ENCODE measurements at regions not wholly inside any gene's neighbourhood (a gene's known extent, or its start where the extent isn't known, plus 50 kb on each side); places are given as distances from the start of the nearest gene placed in this dataset.
A peak's percentile ranks its signal among the peaks of the same experiment; 100 is the strongest.

DNA sequence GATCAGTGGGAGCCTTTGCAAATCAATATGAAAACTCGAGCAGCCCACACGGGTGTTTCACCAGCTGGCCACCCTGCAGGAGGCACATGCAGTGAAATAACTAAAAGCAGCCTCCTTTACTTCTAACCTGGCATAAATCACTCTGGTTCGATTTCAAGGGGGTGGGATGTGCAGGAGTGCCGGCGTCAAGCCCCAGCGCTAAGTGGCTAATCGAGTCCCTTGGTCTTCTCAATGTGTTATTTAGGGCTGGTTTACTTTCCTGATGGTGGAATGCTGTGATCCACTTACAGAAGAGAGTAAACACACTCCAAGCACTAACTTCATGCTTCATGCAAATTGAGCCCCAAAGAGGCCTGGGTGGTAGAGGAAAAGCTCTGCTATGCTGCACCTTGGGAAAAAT, 109.4 kb downstream of the TMEM174 start:
- intact Hi-C loops (cut with DNase I; ENCODE audit: low total_unique reads) = no loop called here
- no peak for DNase-seq (ENCODE audit: low spot score in 2 of 2)
- TF ChIP-seq, protein P1, sequence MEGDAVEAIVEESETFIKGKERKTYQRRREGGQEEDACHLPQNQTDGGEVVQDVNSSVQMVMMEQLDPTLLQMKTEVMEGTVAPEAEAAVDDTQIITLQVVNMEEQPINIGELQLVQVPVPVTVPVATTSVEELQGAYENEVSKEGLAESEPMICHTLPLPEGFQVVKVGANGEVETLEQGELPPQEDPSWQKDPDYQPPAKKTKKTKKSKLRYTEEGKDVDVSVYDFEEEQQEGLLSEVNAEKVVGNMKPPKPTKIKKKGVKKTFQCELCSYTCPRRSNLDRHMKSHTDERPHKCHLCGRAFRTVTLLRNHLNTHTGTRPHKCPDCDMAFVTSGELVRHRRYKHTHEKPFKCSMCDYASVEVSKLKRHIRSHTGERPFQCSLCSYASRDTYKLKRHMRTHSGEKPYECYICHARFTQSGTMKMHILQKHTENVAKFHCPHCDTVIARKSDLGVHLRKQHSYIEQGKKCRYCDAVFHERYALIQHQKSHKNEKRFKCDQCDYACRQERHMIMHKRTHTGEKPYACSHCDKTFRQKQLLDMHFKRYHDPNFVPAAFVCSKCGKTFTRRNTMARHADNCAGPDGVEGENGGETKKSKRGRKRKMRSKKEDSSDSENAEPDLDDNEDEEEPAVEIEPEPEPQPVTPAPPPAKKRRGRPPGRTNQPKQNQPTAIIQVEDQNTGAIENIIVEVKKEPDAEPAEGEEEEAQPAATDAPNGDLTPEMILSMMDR (IDR thresholded peaks at IDR 0.05) = no peak
- no peak for TF ChIP-seq POLR2A (IDR thresholded peaks at IDR 0.05)
- no peak overlapping the region for H3K4me3 ChIP-seq (ENCODE audit: low read depth, poor library complexity, severe bottlenecking)
- 76 to 81% methylated on average over 7 of the region's 7 CpGs for WGBS, 2 donors

DNA sequence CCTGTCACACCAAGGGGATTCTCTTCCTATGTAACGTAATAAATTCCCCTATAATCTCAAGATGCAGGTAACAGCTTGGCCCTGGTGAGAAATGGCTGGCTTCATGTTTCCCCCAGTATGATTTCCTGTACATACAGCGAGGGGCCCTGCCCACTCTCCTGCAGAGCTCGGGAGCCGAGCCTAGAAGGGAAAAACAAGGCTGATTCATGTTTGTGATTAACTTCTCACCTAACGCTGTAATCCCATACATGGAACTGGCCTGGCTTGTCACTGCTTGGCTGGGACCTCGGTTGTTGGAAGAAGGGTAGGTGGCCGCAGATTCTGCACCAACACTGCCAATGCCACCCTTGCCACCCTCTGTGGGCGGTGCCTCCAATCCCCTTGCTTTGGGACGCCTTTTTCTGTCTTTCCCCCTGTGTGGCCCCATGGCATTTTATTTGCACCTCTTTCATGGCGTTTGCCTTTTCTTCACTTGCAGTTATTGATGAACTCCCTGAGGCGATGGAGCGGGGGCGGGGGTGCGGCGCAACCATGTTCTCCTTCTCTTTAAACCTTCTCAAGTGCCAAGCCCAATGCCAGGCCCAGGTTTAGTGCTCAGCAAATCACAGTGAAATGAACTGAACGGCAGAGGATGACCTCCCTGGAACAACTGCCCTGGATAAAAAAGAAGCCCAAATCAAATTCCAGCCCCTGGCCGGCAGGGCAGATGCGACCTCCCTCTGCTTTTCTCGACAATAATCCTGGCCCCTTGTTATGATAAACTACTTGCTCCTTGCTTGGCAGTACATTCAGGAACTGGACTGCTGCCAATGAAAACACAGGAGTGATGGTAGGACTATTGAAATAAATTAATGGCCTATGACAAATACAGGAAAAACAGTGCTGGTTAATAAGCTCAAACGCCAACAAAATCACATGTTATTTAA, 108.1 kb downstream of the TMEM174 start:
- peak in 1 of 2 donors; percentile 56 for DNase-seq (ENCODE audit: low spot score in 2 of 2)
- 33 to 44% methylated on average over 20 of the region's 20 CpGs for WGBS, 2 donors

DNA sequence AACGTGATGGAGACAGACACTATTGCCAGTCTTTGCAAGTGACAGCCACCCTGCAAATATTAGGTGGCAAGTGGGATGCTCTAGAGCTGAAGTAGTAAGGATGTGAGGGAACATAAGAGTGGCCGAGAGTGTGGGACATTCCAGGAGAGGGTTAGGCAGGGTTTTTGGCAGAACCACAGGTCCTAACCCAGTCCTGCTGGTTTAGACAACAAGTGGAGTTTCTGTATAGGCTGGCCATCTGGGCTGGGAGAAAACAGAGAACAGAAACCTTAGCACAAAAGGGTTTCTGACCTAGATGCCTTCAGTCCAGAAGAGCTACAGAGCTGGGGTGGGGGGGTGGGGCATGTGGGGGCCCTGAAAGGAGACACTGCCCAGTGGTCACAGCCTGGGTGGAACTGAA, 107.4 kb downstream of the TMEM174 start:
- no peak overlapping the region for H3K4me3 ChIP-seq (ENCODE audit: low read depth, poor library complexity, severe bottlenecking)
- no peak for TF ChIP-seq POLR2A (IDR thresholded peaks at IDR 0.05)
- TF ChIP-seq, protein P1 (IDR thresholded peaks at IDR 0.05) = no peak
- intact Hi-C loops (cut with DNase I; ENCODE audit: low total_unique reads) = no loop called here
- 35 to 55% methylated on average over 2 of the region's 2 CpGs for WGBS, 2 donors
- DNase-seq (ENCODE audit: low spot score in 2 of 2) = no peak

More for the DNA sequence above, 108.1 kb downstream of the TMEM174 start:
- TF ChIP-seq, protein P1 (IDR thresholded peaks at IDR 0.05) = no peak
- TF ChIP-seq POLR2A (IDR thresholded peaks at IDR 0.05) = no peak
- intact Hi-C loops (cut with DNase I; ENCODE audit: low total_unique reads) = no loop called here
- H3K4me3 ChIP-seq (ENCODE audit: low read depth, poor library complexity, severe bottlenecking) = no peak overlapping the region

DNA sequence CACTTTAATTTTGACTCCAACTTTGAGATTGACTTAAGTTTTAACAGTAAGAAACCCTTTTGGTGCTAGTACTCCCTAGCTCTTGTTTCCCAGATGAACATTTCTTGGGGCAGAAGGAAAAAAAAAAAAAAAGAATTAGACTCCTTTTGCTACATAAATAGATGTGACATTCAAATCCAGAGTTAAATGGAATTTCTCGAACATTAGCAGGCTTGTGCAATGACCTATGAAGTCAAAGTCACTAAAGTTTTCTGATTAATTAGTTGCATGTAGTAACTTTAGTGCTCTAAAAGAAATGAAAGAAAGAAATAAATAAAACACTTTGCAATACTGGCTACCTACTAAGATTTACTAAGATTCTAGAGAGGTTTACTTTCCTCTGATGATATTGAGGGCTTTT, 106.8 kb downstream of the TMEM174 start:
- no peak overlapping the region for H3K4me3 ChIP-seq (ENCODE audit: low read depth, poor library complexity, severe bottlenecking)
- WGBS, 2 donors = 60 to 66% methylated on average over 1 of the region's 1 CpG
- intact Hi-C loops (cut with DNase I; ENCODE audit: low total_unique reads) = no loop called here
- TF ChIP-seq, protein P1 (IDR thresholded peaks at IDR 0.05) = no peak
- TF ChIP-seq POLR2A (IDR thresholded peaks at IDR 0.05) = no peak
- no peak for DNase-seq (ENCODE audit: low spot score in 2 of 2)

DNA sequence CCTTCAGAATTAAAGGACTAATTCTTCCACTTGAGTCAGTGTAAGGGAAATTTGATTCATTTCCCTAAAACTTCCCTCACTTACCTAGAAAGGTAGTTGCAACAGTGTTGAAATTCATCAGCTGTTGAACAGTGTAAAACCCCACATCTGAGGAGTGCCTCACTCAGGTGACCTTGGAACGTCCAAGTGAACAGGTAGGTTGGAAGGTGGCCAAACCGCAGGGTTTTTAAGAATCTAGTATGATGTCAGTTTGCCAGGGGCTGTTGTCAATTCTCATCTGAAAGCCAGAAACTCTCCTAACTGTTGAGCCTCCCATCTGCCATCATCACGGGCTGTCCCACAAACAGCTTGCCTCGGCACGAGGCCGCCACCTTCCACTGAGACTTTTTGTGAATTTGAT, 105.7 kb downstream of the TMEM174 start:
- TF ChIP-seq, protein P1 (IDR thresholded peaks at IDR 0.05) = no peak
- no peak for TF ChIP-seq POLR2A (IDR thresholded peaks at IDR 0.05)
- intact Hi-C loops (cut with DNase I; ENCODE audit: low total_unique reads) = no loop called here
- no peak overlapping the region for H3K4me3 ChIP-seq (ENCODE audit: low read depth, poor library complexity, severe bottlenecking)
- 76 to 79% methylated on average over 6 of the region's 6 CpGs for WGBS, 2 donors
- peak in 1 of 2 donors; percentile 43 for DNase-seq (ENCODE audit: low spot score in 2 of 2)
